H9 (cell line): ENCODE measurements at regions not wholly inside any gene's neighbourhood (a gene's known extent, or its start where the extent isn't known, plus 50 kb on each side); places are given as distances from the start of the nearest gene placed in this dataset.

Source experiments
- DNase-seq: peaks from one replicate; pipeline ENCODE4 v3.0.0-alpha.2; 2017
- H2AFZ ChIP-seq: one replicate; pipeline ENCODE4 v1.6.1; 2013; ENCODE audit warnings: mild to moderate bottlenecking, low read length, control low read depth, moderate library complexity
- H2AK5ac ChIP-seq: 2 replicates; pipeline ENCODE4 v1.6.1; 2013; ENCODE audit warnings: low read length, control low read depth, mixed read lengths; ENCODE audit not compliant: insufficient read length
- H2BK120ac ChIP-seq: one replicate; pipeline ENCODE4 v1.6.1; 2013; ENCODE audit warnings: low read depth, mild to moderate bottlenecking, low read length, control low read depth, inconsistent platforms; ENCODE audit not compliant: poor library complexity, severe bottlenecking
- H2BK12ac ChIP-seq: 2 replicates; pipeline ENCODE4 v1.6.1; 2013; ENCODE audit warnings: low read length, control low read depth, mixed read lengths, low read depth; ENCODE audit not compliant: insufficient read length
- H2BK15ac ChIP-seq: 2 replicates; pipeline ENCODE4 v1.6.1; 2013; ENCODE audit warnings: low read depth, low read length, control low read depth
- H2BK20ac ChIP-seq: one replicate; pipeline ENCODE4 v1.6.1; 2013; ENCODE audit warnings: low read depth, mild to moderate bottlenecking, low read length, control low read depth, inconsistent platforms; ENCODE audit not compliant: poor library complexity, severe bottlenecking
- H2BK5ac ChIP-seq: 2 replicates; pipeline ENCODE4 v1.6.1; 2013; ENCODE audit warnings: low read length, control low read depth, mixed read lengths; ENCODE audit not compliant: insufficient read length
- H3K14ac ChIP-seq: 2 replicates; pipeline ENCODE4 v1.6.1; 2013; ENCODE audit warnings: low read length, control low read depth; ENCODE audit not compliant: insufficient read depth
- H3K18ac ChIP-seq: 2 replicates; pipeline ENCODE4 v1.6.1; 2013; ENCODE audit warnings: low read depth, mild to moderate bottlenecking, mixed read lengths, low read length, control low read depth; ENCODE audit not compliant: insufficient read length
- H3K23ac ChIP-seq: 2 replicates; pipeline ENCODE4 v1.6.1; 2013; ENCODE audit warnings: low read length, control low read depth, mixed read lengths, low read depth; ENCODE audit not compliant: insufficient read length
- H3K23me2 ChIP-seq: 2 replicates; pipeline ENCODE4 v1.6.1; 2013; ENCODE audit warnings: low read depth, mild to moderate bottlenecking, mixed read lengths, low read length, control low read depth; ENCODE audit not compliant: insufficient read length, poor library complexity, severe bottlenecking
- H3K27ac ChIP-seq: 2 replicates; pipeline ENCODE4 v1.5.1; 2013; ENCODE audit warnings: low read length, control low read depth, mixed read lengths, low read depth; ENCODE audit not compliant: insufficient read length
- H3K27me3 ChIP-seq: 2 replicates; pipeline ENCODE4 v1.6.1; 2013; ENCODE audit warnings: low read length, control low read depth, inconsistent platforms; ENCODE audit not compliant: insufficient read depth
- H3K4ac ChIP-seq: 2 replicates; pipeline ENCODE4 v1.6.1; 2013; ENCODE audit warnings: low read depth, mild to moderate bottlenecking, control low read depth, inconsistent platforms, low read length, moderate library complexity
- H3K4me1 ChIP-seq: 2 replicates; pipeline ENCODE4 v1.6.1; 2013; ENCODE audit warnings: low read length, control low read depth, inconsistent platforms; ENCODE audit not compliant: insufficient read depth
- H3K4me2 ChIP-seq: 2 replicates; pipeline ENCODE4 v1.6.1; 2013; ENCODE audit warnings: low read length, control low read depth, mixed read lengths; ENCODE audit not compliant: insufficient read length, insufficient read depth
- H3K56ac ChIP-seq: 2 replicates; pipeline ENCODE4 v1.6.1; 2013; ENCODE audit warnings: low read depth, mild to moderate bottlenecking, mixed read lengths, low read length, control low read depth; ENCODE audit not compliant: insufficient read length
- H3K79me1 ChIP-seq: 2 replicates; pipeline ENCODE4 v1.6.1; 2013; ENCODE audit warnings: low read depth, mild to moderate bottlenecking, moderate library complexity, low read length, control low read depth, inconsistent platforms; ENCODE audit not compliant: insufficient read depth, poor library complexity, severe bottlenecking
- H3K79me2 ChIP-seq: 2 replicates; pipeline ENCODE4 v1.6.1; 2013; ENCODE audit warnings: low read length, control low read depth, inconsistent platforms; ENCODE audit not compliant: insufficient read depth
- H3K9ac ChIP-seq: 2 replicates; pipeline ENCODE4 v1.6.1; 2013; ENCODE audit warnings: low read length, control low read depth, mixed read lengths; ENCODE audit not compliant: insufficient read length; ENCODE audit errors: extremely low read depth
- H3K9me3 ChIP-seq: one replicate; pipeline ENCODE4 v1.6.1; 2013; ENCODE audit warnings: low read depth, low read length, inconsistent platforms; ENCODE audit not compliant: control insufficient read depth
- H3T11ph ChIP-seq: one replicate; pipeline ENCODE4 v1.6.1; 2013; ENCODE audit warnings: mild to moderate bottlenecking, low read length, control low read depth, inconsistent platforms
- H4K20me1 ChIP-seq: one replicate; pipeline ENCODE4 v1.6.1; 2013; ENCODE audit not compliant: control insufficient read depth, insufficient read length, insufficient read depth
- H4K5ac ChIP-seq: 2 replicates; pipeline ENCODE4 v1.6.1; 2013; ENCODE audit warnings: low read depth, mild to moderate bottlenecking, mixed read lengths, low read length, control low read depth; ENCODE audit not compliant: insufficient read length
- H4K8ac ChIP-seq: replicated peaks from 2 replicates; pipeline ENCODE4 v1.6.1; 2013; ENCODE audit warnings: low read length, control low read depth, mixed read lengths, low read depth; ENCODE audit not compliant: insufficient read length
- H4K91ac ChIP-seq: 2 replicates; pipeline ENCODE4 v1.6.1; 2013; ENCODE audit warnings: low read depth, mild to moderate bottlenecking, moderate library complexity, mixed read lengths, low read length, control low read depth; ENCODE audit not compliant: insufficient read length
- H3K27ac Mint-ChIP-seq, 3 experiments: 2 replicates in 2 of 3; 3 replicates in 1 of 3; pipeline ENCODE4 v1.8.0; 2020 to 2021; ENCODE audit warnings: mixed read lengths in 3 of 3, mild to moderate bottlenecking in 1 of 3, moderate library complexity in 1 of 3
- H3K27me3 Mint-ChIP-seq: 2 replicates; pipeline ENCODE4 v1.8.0; 2021; ENCODE audit warnings: low read depth, mild to moderate bottlenecking, moderate library complexity, mixed read lengths
- H3K36me3 Mint-ChIP-seq, 3 experiments: 2 replicates in 2 of 3; 3 replicates in 1 of 3; pipeline ENCODE4 v1.8.0; 2020 to 2021; ENCODE audit warnings: low read depth in 3 of 3, mixed read lengths in 3 of 3; ENCODE audit not compliant: insufficient read depth in 1 of 3
- H3K4me1 Mint-ChIP-seq, 2 experiments: 2 replicates each; pipeline ENCODE4 v1.8.0; 2020; ENCODE audit warnings: mixed read lengths in 2 of 2
- H3K4me3 Mint-ChIP-seq, 2 experiments: 2 replicates in 1 of 2; 3 replicates in 1 of 2; pipeline ENCODE4 v1.8.0; 2020 to 2021; ENCODE audit warnings: mild to moderate bottlenecking in 2 of 2, mixed read lengths in 2 of 2, moderate library complexity in 1 of 2
- H3K9me3 Mint-ChIP-seq, 2 experiments: 2 replicates in 1 of 2; 3 replicates in 1 of 2; pipeline ENCODE4 v1.8.0; 2020; ENCODE audit warnings: mild to moderate bottlenecking in 2 of 2, mixed read lengths in 2 of 2, moderate library complexity in 1 of 2
- WGBS: extraction: QIAGEN DNeasy Blood & Tissue Kit; methylation state at CpG from one replicate; pipeline ENCODE4 v1.1.7; 2013; ENCODE audit warnings: missing lambda C conversion rate, low lambda C conversion rate, mixed read lengths; ENCODE audit not compliant: insufficient read length; ENCODE audit errors: extremely low coverage; 5-methylcytosine and 5-hydroxymethylcytosine counted together
- TF ChIP-seq, protein P1 (sequence below): fragments of 200-600 bp; sonication (generic); conservative IDR thresholded peaks from 3 replicates; pipeline ENCODE4 v1.8.0; 2021; ENCODE audit warnings: antibody characterized with exemption, mild to moderate bottlenecking

- Histone ChIP-seq H3K27ac (no peak overlapping the region), H3K14ac (no peak overlapping the region), H3K56ac (no peak overlapping the region), H3T11ph (no peak overlapping the region), H3K4ac (no peak overlapping the region), H3K18ac (no peak overlapping the region), H3K4me1 (peaks cover 8% of the 10 kb centered on the region; the same call in 1 of the 2 replicates), H3K79me2 (no peaks in the 10 kb centered on the region), H3K9me3 (no peaks in the 10 kb centered on the region), H4K91ac (no peak overlapping the region), H3K23me2 (no peaks in the 10 kb centered on the region), H3K23ac (no peak overlapping the region), H3K4me2 (no peak overlapping the region), H4K20me1 (no peaks in the 10 kb centered on the region), H3K79me1 (no peaks in the 10 kb centered on the region), H2AFZ (no peak overlapping the region), H2BK5ac (no peak overlapping the region), H2BK12ac (no peak overlapping the region), H2BK15ac (no peak overlapping the region), H4K5ac (no peak overlapping the region), H2AK5ac (no peak overlapping the region), H2BK120ac (no peak overlapping the region), H3K9ac (no peak overlapping the region), H2BK20ac (no peak overlapping the region), H3K27me3 (no peaks in the 10 kb centered on the region), H4K8ac (no peak overlapping the region)
- Mint-ChIP-seq H3K4me3 (no peak overlapping the region), H3K9me3 (peaks cover 0 to 49% of the 10 kb centered on the region in 2 experiments; a peak in 4 of 5 replicates), H3K36me3 (0 out of 7 replicates have a peak, but pooled peaks cover 0 to 3% (median 0%) of the 10 kb centered on the region in 3 experiments), H3K27ac (no peak overlapping the region), H3K4me1 (peaks cover 18 to 19% of the 10 kb centered on the region in 2 experiments), H3K27me3 (no peaks in the 10 kb centered on the region; the same call in none of the 2 replicates)
- no CpG with 5 or more reads among the region's 3 CpGs for WGBS
- no peak for DNase-seq
- TF ChIP-seq, protein P1, sequence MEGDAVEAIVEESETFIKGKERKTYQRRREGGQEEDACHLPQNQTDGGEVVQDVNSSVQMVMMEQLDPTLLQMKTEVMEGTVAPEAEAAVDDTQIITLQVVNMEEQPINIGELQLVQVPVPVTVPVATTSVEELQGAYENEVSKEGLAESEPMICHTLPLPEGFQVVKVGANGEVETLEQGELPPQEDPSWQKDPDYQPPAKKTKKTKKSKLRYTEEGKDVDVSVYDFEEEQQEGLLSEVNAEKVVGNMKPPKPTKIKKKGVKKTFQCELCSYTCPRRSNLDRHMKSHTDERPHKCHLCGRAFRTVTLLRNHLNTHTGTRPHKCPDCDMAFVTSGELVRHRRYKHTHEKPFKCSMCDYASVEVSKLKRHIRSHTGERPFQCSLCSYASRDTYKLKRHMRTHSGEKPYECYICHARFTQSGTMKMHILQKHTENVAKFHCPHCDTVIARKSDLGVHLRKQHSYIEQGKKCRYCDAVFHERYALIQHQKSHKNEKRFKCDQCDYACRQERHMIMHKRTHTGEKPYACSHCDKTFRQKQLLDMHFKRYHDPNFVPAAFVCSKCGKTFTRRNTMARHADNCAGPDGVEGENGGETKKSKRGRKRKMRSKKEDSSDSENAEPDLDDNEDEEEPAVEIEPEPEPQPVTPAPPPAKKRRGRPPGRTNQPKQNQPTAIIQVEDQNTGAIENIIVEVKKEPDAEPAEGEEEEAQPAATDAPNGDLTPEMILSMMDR: no peak
Measured at GRCh38 chrX:100487795-100488194, 77.7 kb upstream of the PCDH19 start.
